SIG-M5 treated with dmso at 0.1 percent for 504 hours (cell line): ENCODE measurements at regions not wholly inside any gene's neighbourhood (a gene's known extent, or its start where the extent isn't known, plus 50 kb on each side); places are given as distances from the start of the nearest gene placed in this dataset.
"Not testable (repeated sequence)": the region's sequence is repeated elsewhere in the genome, so short reads cannot be mapped to it uniquely, and the experiment has no call there.

ENCODE experiments used
- DNase-seq: peaks from one replicate; lab custom pipeline; 2025; ENCODE audit not compliant: unreplicated experiment; lab: John Stamatoyannopoulos, UW

- no peak for DNase-seq
Measured at GRCh38 chr6:144647971-144648651, 363.0 kb downstream of the UTRN start.

- no peak for DNase-seq
Measured at GRCh38 chr6:144649085-144649484, 363.9 kb downstream of the UTRN start.

GRCh38 chr6:144651234-144651633, 366.1 kb downstream of the UTRN start:
- no peak for DNase-seq

GRCh38 chr6:144652292-144652891, 367.3 kb downstream of the UTRN start:
- DNase-seq, result no peak

GRCh38 chr6:144653885-144654505, 368.9 kb downstream of the UTRN start:
- DNase-seq, result no peak

- DNase-seq, result no peak
Measured at GRCh38 chr6:144654506-144654905, 369.4 kb downstream of the UTRN start.

- DNase-seq, result no peak
Measured at GRCh38 chr6:144655376-144655775, 370.2 kb downstream of the UTRN start.

- no peak for DNase-seq
Measured at GRCh38 chr6:144657691-144658090, 372.6 kb downstream of the UTRN start.

GRCh38 chr6:144659202-144660182, 374.4 kb downstream of the UTRN start:
- DNase-seq, result peak; percentile 30

GRCh38 chr6:144660561-144661115, 375.5 kb downstream of the UTRN start:
- DNase-seq, result no peak

GRCh38 chr6:144661116-144661806, 376.1 kb downstream of the UTRN start:
- DNase-seq, result no peak

GRCh38 chr6:144662812-144663365, 377.8 kb downstream of the UTRN start:
- DNase-seq, result no peak

- DNase-seq, result no peak
Measured at GRCh38 chr6:144664281-144664680, 379.1 kb downstream of the UTRN start.

GRCh38 chr6:144664947-144665346, 379.8 kb downstream of the UTRN start:
- DNase-seq, result no peak

- DNase-seq, result no peak
Measured at GRCh38 chr6:144665932-144666450, 380.9 kb downstream of the UTRN start.

GRCh38 chr6:144666781-144667180, 381.6 kb downstream of the UTRN start:
- DNase-seq, result peak; percentile 36

- DNase-seq, result no peak
Measured at GRCh38 chr6:144667532-144668503, 382.7 kb downstream of the UTRN start.

- DNase-seq, result not testable (repeated sequence)
Measured at GRCh38 chr6:144670259-144670658, 385.1 kb downstream of the UTRN start.

- no peak for DNase-seq
Measured at GRCh38 chr6:144673807-144674206, 388.7 kb downstream of the UTRN start.
